ENCODE measurements at regions not wholly inside any gene's neighbourhood (a gene's known extent, or its start where the extent isn't known, plus 50 kb on each side); places are given as distances from the start of the nearest gene placed in this dataset.

GRCh38 chr7:32273297-32273696, 203.1 kb upstream of the PDE1C start:
- H3K4me3 ChIP-seq (ENCODE audit: low read depth, low read length): no peak overlapping the region

GRCh38 chr7:32266932-32267475, 196.8 kb upstream of the PDE1C start:
- no peak for TF ChIP-seq CTCF (IDR thresholded peaks at IDR 0.05; ENCODE audit: low read depth, low read length)
- no peak overlapping the region for H3K4me3 ChIP-seq (ENCODE audit: low read depth, low read length)

More at GRCh38 chr7:32273297-32273696, 203.1 kb upstream of the PDE1C start:
- no peak for TF ChIP-seq CTCF (IDR thresholded peaks at IDR 0.05; ENCODE audit: low read depth, low read length)

GRCh38 chr7:32264702-32265284, 194.6 kb upstream of the PDE1C start:
- H3K4me3 ChIP-seq (ENCODE audit: low read depth, low read length): no peak overlapping the region
- TF ChIP-seq CTCF (IDR thresholded peaks at IDR 0.05; ENCODE audit: low read depth, low read length): no peak

GRCh38 chr7:32263611-32264010, 193.4 kb upstream of the PDE1C start:
- no peak overlapping the region for H3K4me3 ChIP-seq (ENCODE audit: low read depth, low read length)
- TF ChIP-seq CTCF (IDR thresholded peaks at IDR 0.05; ENCODE audit: low read depth, low read length): no peak

GRCh38 chr7:32262315-32262714, 192.1 kb upstream of the PDE1C start:
- no peak for TF ChIP-seq CTCF (IDR thresholded peaks at IDR 0.05; ENCODE audit: low read depth, low read length)
- no peak overlapping the region for H3K4me3 ChIP-seq (ENCODE audit: low read depth, low read length)

GRCh38 chr7:32259931-32260596, 189.9 kb upstream of the PDE1C start:
- no peak overlapping the region for H3K4me3 ChIP-seq (ENCODE audit: low read depth, low read length)
- no peak for TF ChIP-seq CTCF (IDR thresholded peaks at IDR 0.05; ENCODE audit: low read depth, low read length)

- no peak for TF ChIP-seq CTCF (IDR thresholded peaks at IDR 0.05; ENCODE audit: low read depth, low read length)
- no peak overlapping the region for H3K4me3 ChIP-seq (ENCODE audit: low read depth, low read length)
These were observed 188.1 kb upstream of the PDE1C start for GRCh38 chr7:32258265-32258664.
